Myocyte (in vitro differentiated cells): ENCODE measurements at regions not wholly inside any gene's neighbourhood (a gene's known extent, or its start where the extent isn't known, plus 50 kb on each side); places are given as distances from the start of the nearest gene placed in this dataset.
"Not testable (repeated sequence)": the region's sequence is repeated elsewhere in the genome, so short reads cannot be mapped to it uniquely, and the experiment has no call there.

ENCODE experiments used
- DNase-seq: peaks from one replicate; pipeline ENCODE4 v3.0.0-alpha.2; 2012; ENCODE audit warnings: low read depth

GRCh38 chr12:92062539-92063493, 82.8 kb downstream of the BTG1 start:
- DNase-seq = no peak

- no peak for DNase-seq
These were observed 84.6 kb downstream of the BTG1 start for GRCh38 chr12:92061061-92061460.

- DNase-seq = peak; percentile 82
These were observed 85.7 kb downstream of the BTG1 start for GRCh38 chr12:92059960-92060359.

- DNase-seq = no peak
These were observed 87.0 kb downstream of the BTG1 start for GRCh38 chr12:92058664-92059063.

DNA sequence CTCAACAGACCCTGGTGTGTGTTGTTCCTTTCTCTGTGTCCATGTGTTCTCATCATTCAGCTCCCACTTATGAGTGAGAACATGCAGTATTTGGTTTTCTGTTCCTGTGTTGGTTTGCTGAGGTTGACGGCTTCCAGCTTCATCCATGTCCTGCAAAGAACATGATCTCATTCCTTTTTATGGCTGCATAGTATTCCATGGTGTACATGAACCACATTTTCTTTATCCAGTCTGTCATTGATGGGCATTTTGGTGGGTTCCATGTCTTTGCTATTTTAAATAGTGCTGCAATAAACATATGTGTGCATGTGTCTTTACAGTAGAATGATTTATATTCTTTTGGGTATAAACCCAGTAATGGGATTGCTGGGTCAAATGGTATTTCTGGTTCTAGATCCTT, 88.9 kb downstream of the BTG1 start:
- DNase-seq = not testable (repeated sequence)

GRCh38 chr12:92056290-92056689, 89.4 kb downstream of the BTG1 start:
- no peak for DNase-seq

DNA sequence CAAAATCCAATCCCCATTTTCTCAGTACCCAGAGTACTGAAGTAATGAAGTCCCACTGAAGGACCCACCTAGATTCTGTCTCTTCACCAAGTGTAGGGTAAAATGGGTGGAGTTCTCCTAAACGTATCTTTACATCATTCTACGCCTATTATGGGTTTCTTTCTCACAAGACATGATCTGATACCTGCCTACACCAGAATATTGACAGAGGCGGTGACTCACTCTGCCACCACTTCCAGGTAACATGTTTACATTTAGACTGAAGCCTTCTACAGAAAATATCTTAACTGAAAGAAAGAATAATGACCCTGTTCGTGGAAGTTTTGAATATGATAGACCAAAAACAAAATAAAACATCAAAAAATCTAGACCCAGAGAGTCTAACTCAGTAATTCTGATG, 89.8 kb downstream of the BTG1 start:
- no peak for DNase-seq

GRCh38 chr12:92051441-92051840, 94.2 kb downstream of the BTG1 start:
- DNase-seq = no peak

GRCh38 chr12:92049403-92049802, 96.2 kb downstream of the BTG1 start:
- no peak for DNase-seq

DNA sequence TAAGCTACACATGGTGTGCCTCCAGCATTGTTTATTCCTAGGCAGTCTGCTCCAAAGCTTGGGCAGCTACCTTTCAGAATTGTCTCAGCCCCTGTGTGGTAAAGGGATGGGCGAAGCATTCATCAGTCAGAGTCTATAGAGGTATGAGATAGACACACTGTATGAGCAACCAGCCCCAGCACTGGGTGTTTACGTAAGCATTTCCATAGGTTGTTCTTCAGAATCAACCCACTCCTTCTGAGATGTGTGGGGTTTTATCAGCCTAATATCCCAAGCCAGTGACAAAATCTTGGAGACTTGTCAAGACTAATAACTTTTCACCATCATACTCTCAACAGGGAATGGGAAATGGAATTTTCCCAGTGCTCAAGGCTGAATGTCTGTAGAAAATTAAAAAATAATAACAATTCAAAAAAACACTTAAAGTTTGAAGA, 98.2 kb downstream of the BTG1 start:
- DNase-seq = no peak

GRCh38 chr12:92046557-92047392, 98.9 kb downstream of the BTG1 start:
- DNase-seq = no peak

DNA sequence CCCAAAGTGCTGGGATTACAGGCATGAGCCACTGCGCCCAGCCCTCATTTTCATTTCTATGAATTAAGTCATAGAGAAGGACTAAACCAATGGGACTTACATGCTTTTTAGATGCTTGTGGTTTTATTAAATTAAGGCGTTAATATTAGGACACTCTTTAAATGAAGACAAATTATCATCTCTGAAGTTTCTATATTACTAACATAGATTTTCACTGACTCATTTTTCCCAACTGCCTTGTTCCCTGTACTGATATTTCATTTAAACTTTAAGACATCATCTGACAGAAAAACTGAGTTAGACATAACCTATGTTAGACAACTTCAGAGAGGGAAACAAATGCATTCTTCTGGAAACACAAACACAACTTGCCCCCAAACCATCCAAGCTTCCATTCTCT, 99.8 kb downstream of the BTG1 start:
- no peak for DNase-seq

GRCh38 chr12:92044435-92044834, 101.2 kb downstream of the BTG1 start:
- DNase-seq = peak; percentile 90

- no peak for DNase-seq
These were observed 102.7 kb downstream of the BTG1 start for GRCh38 chr12:92042791-92043531.

DNA sequence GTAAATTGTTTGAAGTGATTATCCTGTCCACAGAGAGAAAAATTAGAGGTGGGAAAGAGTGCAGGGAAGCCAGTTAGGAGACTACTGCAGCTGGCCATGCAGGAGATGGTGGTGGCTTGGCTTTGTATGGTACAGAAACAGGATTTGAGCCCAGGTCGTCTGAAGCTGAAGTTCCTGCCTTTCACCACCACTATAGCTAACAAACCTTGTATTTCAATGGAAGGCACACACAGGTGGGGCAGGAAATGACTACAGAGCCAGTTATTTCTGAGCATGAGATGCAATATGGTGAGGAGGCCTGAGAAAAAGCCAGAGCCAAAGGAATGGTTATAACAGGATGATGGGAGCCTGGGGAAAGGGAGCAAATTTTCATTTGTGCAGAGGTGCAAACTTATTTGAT, 103.9 kb downstream of the BTG1 start:
- no peak for DNase-seq

DNA sequence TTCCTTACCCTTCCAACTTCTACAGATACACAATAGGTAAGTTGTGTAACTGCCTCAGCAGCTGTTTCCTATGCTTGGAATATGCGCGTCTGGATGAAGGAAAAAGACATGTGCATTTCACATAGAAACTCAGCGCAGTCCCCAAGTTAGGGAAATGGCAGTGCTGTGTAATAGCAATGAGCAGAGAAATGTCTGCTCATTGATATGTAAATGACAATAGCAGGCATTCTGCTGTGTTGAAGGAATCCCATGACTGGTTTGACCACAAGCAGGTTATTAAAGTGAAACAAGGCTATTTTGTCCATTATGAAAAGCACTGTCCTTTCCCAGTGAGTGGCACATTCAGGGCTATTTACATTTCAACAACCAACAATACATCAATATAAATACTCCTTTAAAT, 106.6 kb downstream of the BTG1 start:
- DNase-seq = no peak

- no peak for DNase-seq
These were observed 107.2 kb downstream of the BTG1 start for GRCh38 chr12:92038476-92038875.

DNA sequence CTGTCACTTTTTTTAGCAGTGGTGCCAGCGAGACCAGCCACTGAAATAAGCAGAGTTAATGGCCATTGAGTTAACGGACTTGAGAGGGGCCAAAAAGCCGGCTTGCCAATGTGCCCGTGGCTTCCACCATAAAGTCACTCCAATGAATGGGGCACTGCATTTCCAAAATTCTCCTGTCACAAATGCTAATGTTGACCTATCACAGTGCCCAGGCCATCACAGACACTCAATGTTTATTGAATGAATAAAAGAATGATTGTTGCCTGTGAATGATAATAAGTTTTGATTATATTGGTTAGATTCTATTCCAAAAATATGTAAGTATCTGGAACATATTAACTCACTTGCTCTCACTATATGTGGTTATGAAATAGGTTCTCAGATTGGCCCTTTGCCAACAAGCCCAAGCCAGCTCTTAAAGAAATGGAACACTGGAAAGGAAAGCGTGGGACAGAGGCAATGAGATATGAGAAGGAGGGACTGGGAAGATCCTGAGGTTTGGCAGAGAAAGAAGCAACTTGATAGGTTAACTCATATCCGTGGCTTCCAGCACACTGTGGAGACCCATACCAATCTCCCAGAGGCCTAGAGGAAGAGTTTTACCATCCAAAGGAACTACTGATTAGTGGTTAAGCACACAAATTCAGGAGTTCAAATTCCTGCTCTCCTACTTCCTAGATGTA, 108.7 kb downstream of the BTG1 start:
- peak; percentile 62 for DNase-seq

DNA sequence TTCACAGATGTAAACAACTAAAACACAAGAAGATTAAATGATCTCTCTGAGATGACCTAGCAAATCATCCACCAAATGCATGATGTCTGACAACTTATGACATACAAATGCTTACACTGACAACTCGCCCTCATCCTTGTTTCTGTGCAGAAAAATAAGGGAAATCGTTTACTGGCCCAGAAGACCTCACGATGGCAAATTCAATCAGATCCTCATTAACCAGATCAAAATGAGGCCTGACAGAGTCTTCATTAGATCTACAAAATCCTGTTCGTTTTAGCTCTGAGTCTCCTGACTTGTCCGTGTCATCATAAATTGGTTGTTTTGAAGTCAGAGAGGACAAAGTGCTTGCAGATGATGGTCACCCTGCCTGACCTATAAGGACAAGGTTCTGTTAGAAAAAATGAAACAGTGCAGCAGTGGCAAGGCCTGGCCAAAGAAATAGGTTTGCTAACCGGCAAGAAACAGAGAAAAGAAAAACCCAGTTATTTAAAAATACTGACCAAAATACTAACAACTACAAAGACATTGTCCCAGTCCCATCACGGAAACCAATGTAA, 109.5 kb downstream of the BTG1 start:
- no peak for DNase-seq

DNA sequence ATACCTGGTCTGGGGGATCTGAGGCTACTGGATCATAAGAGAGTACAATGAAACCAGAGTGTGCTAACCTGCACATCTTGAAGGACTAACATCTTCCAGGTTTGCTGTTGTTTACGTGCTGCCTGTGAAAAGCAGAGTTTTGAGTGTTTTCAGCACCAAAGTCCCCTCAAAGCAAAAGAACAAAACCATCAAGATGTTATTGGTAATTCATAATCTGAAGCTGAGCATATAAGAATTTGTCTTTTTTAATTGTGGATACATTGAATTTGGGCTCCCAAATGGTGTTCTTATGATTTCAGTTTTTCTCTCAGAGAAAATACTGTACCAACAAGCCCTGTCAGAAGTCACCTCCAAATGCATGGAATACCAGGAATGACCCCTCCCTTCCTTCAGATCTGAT, 110.2 kb downstream of the BTG1 start:
- DNase-seq = no peak
